ENCODE measurements at regions not wholly inside any gene's neighbourhood (a gene's known extent, or its start where the extent isn't known, plus 50 kb on each side); places are given as distances from the start of the nearest gene placed in this dataset.

GRCh38 chr5:36414869-36415282, 113.2 kb upstream of the RANBP3L start (continued):
- peak; percentile 57 for TF ChIP-seq CTCF (IDR thresholded peaks at IDR 0.05)
- no peak for TF ChIP-seq EHMT2 (IDR thresholded peaks at IDR 0.05; ENCODE audit: low read depth)

GRCh38 chr5:36416605-36417004, 114.9 kb upstream of the RANBP3L start:
- Histone ChIP-seq H3K4me1 (no peaks in the 10 kb centered on the region), H3K9me3 (no peaks in the 10 kb centered on the region), H3K4me3 (no peak overlapping the region), H3K27ac (no peak overlapping the region), H3K4me2 (no peak overlapping the region)
- ChIA-PET CTCF (interaction anchor here (0.9 to 5.6 kb wide), 9 partner anchors 9 to 284 kb away, joined by 3 to 60 read pairs (median 3); no protein-coding TSS in a partner anchor), POLR2A (no interaction called here)
- DNase-seq (ENCODE audit: low read depth in 1 of 2, low spot score in 1 of 2) (no peak), ATAC-seq (no peak), FAIRE-seq (no peak)
- TF ChIP-seq BHLHE40 (IDR thresholded peaks at IDR 0.05; ENCODE audit: low read depth, low read length) = no peak
- no peak for TF ChIP-seq ELK1 (IDR thresholded peaks at IDR 0.05; ENCODE audit: low read depth, low read length)
- no peak for TF ChIP-seq ZNF302 (CRISPR knock-in tag; IDR thresholded peaks at IDR 0.05)
- TF ChIP-seq MAFK (IDR thresholded peaks at IDR 0.05; ENCODE audit: partially characterized antibody) = no peak
- TF ChIP-seq KDM1A (IDR thresholded peaks at IDR 0.05; ENCODE audit: low read depth) = no peak
- no peak for TF ChIP-seq ATOH8 (CRISPR knock-in tag; IDR thresholded peaks at IDR 0.05; ENCODE audit: low read depth)
- no peak for TF ChIP-seq POLR2AphosphoS2 (conservative IDR thresholded peaks at IDR 0.05; ENCODE audit: low read length)
- TF ChIP-seq EHMT2 (IDR thresholded peaks at IDR 0.05; ENCODE audit: low read depth) = no peak
- no peak for TF ChIP-seq SMC3 (IDR thresholded peaks at IDR 0.05)
- TF ChIP-seq CBX2 (IDR thresholded peaks at IDR 0.05; ENCODE audit: borderline replicate concordance, low read depth) = no peak
- no peak for TF ChIP-seq ESRRA (IDR thresholded peaks at IDR 0.05; ENCODE audit: borderline replicate concordance, low read length)

GRCh38 chr5:36417221-36417620, 115.5 kb upstream of the RANBP3L start:
- POLR2A ChIA-PET = no interaction called here
- WGBS (ENCODE audit: missing lambda C conversion rate) = 11% methylated on average over 3 of the region's 3 CpGs
- Histone ChIP-seq H3K4me2 (no peak overlapping the region), H3K9me3 (no peaks in the 10 kb centered on the region), H3K27ac (no peak overlapping the region), H3K4me1 (no peaks in the 10 kb centered on the region), H3K4me3 (no peak overlapping the region)
- CTCF ChIA-PET = interaction anchor here (0.9 to 5.6 kb wide), 10 partner anchors 10 to 283 kb away, joined by 3 to 60 read pairs (median 4); no protein-coding TSS in a partner anchor
- DNase-seq (ENCODE audit: low read depth in 1 of 2, low spot score in 1 of 2) (no peak), ATAC-seq (no peak; a peak in 1 of 6 replicates), FAIRE-seq (no peak)
- no peak for TF ChIP-seq SMC3 (IDR thresholded peaks at IDR 0.05)
- no peak for TF ChIP-seq HDAC2 (IDR thresholded peaks at IDR 0.05)
- no peak for TF ChIP-seq JUNB (IDR thresholded peaks at IDR 0.05)
- TF ChIP-seq TP53 (CRISPR knock-in tag; IDR thresholded peaks at IDR 0.05) = no peak
- TF ChIP-seq RCOR1 (IDR thresholded peaks at IDR 0.05; ENCODE audit: low read depth, low read length) = no peak
- no peak for TF ChIP-seq PBX3 (IDR thresholded peaks at IDR 0.05)
- no peak for TF ChIP-seq EHMT2 (IDR thresholded peaks at IDR 0.05; ENCODE audit: low read depth)
- TF ChIP-seq ESRRA (IDR thresholded peaks at IDR 0.05; ENCODE audit: borderline replicate concordance, low read length) = no peak

GRCh38 chr5:36417668-36418067, 116.0 kb upstream of the RANBP3L start:
- Histone ChIP-seq H3K4me2 (no peak overlapping the region), H3K9me3 (no peaks in the 10 kb centered on the region), H3K27ac (no peak overlapping the region), H3K4me1 (no peaks in the 10 kb centered on the region), H3K4me3 (no peak overlapping the region)
- ATAC-seq = no peak
- DNase-seq (ENCODE audit: low read depth in 1 of 2, low spot score in 1 of 2) = no peak
- TF ChIP-seq SMC3 (IDR thresholded peaks at IDR 0.05) (no peak), KDM1A (IDR thresholded peaks at IDR 0.05; ENCODE audit: low read depth) (no peak), NR3C1 (IDR thresholded peaks at IDR 0.05) (no peak)
- WGBS (ENCODE audit: missing lambda C conversion rate) = 31% methylated on average over 4 of the region's 4 CpGs
- ChIA-PET POLR2A (no interaction called here), CTCF (interaction anchor here (0.9 to 5.6 kb wide), 7 partner anchors 84 to 282 kb away, joined by 3 to 60 read pairs (median 4); no protein-coding TSS in a partner anchor)
- no peak for FAIRE-seq
